K562 (cell line): ENCODE measurements at regions not wholly inside any gene's neighbourhood (a gene's known extent, or its start where the extent isn't known, plus 50 kb on each side); places are given as distances from the start of the nearest gene placed in this dataset.

ENCODE experiments used
- ATAC-seq: fragments of 200-7000 bp; cut with Tn5 transposase; 3 replicates; pipeline ENCODE4 v1.9.1; 2020; ENCODE audit warnings: moderate library complexity
- BruUV-seq: library from RNA; stranded (reverse); fragments of 400-500 nt; replicated peaks from 2 replicates; lab custom pipeline; 2021; lab: Mats Ljungman, UMichigan
- CTCF ChIA-PET: fragments of 300-600 bp; formaldehyde crosslinking; extraction: SDS; loops from one replicate; lab custom pipeline; 2021; ENCODE audit warnings: low intra/inter-chr PET ratio; lab: Yijun Ruan, JAX
- POLR2A ChIA-PET: fragments of 300-600, 350-650 bp; sonication (Branson Sonifier 250); formaldehyde crosslinking; extraction: SDS; loops from one replicate; lab custom pipeline; 2021; ENCODE audit warnings: antibody characterized with exemption, inconsistent platforms; lab: Yijun Ruan, JAX
- DNase-seq, 4 experiments: peaks; one replicate each; pipeline versions ENCODE4 v3.0.0 to v3.0.0-alpha.2; 2011 to 2018; ENCODE audit warnings: low spot score in 3 of 4, mixed read lengths in 3 of 4; ENCODE audit errors: extremely low read depth in 1 of 4
- FAIRE-seq: peaks from 2 replicates; lab custom pipeline; 2011; peaks lifted over from hg19 to GRCh38; lab: Jason Lieb, UNC
- H2AFZ ChIP-seq: 2 replicates; pipeline ENCODE4 v1.6.0; 2011; ENCODE audit warnings: low read depth, low read length, control low read depth, inconsistent platforms
- H3K27ac ChIP-seq: fragments of 200-600 bp; 3 replicates; pipeline ENCODE4 v1.8.0; 2011; ENCODE audit warnings: low read depth, mild to moderate bottlenecking, control low read depth, inconsistent platforms, low read length, moderate library complexity, mixed read lengths; ENCODE audit errors: extremely low read depth
- H3K27me3 ChIP-seq, 2 experiments: fragments of 300-600 bp in 1 of 2; 2 replicates in 1 of 2; 3 replicates in 1 of 2; pipeline versions ENCODE4 v1.6.0 to v1.8.0; 2011; ENCODE audit warnings: inconsistent platforms in 2 of 2, low read length in 2 of 2, mild to moderate bottlenecking in 1 of 2, mixed read lengths in 1 of 2, moderate library complexity in 1 of 2; ENCODE audit not compliant: control insufficient read depth in 2 of 2, insufficient read depth in 2 of 2
- H3K36me3 ChIP-seq: fragments of 300-600 bp; 3 replicates; pipeline ENCODE4 v1.8.0; 2011; ENCODE audit warnings: mild to moderate bottlenecking, low read length, inconsistent platforms; ENCODE audit not compliant: control insufficient read depth, insufficient read depth
- H3K4me1 ChIP-seq, 2 experiments: fragments of 200-600 bp in 1 of 2; replicated peaks in 1 of 2; 2 replicates in 1 of 2; 3 replicates in 1 of 2; pipeline versions ENCODE4 v1.5.1 to v1.8.0; 2011; ENCODE audit warnings: inconsistent platforms in 2 of 2, low read length in 2 of 2, mild to moderate bottlenecking in 1 of 2, mixed read lengths in 1 of 2, moderate library complexity in 1 of 2; ENCODE audit not compliant: control insufficient read depth in 2 of 2, insufficient read depth in 2 of 2
- H3K4me2 ChIP-seq: 2 replicates; pipeline ENCODE4 v1.6.1; 2011; ENCODE audit warnings: low read length, control low read depth, inconsistent platforms, mixed read lengths; ENCODE audit not compliant: insufficient read depth
- H3K4me3 ChIP-seq: fragments of 200-600 bp; sonication (generic), shearing (Covaris generic); 2 replicates; pipeline ENCODE4 v1.5.1; 2016; ENCODE audit warnings: control low read depth, inconsistent platforms
- H3K79me2 ChIP-seq: fragments of 200-600 bp; 3 replicates; pipeline ENCODE4 v1.8.0; 2011; ENCODE audit warnings: low read length, inconsistent platforms; ENCODE audit not compliant: control insufficient read depth, insufficient read depth
- H3K9ac ChIP-seq, 2 experiments: 2 replicates each; pipeline versions ENCODE4 v1.6.0 to v1.6.1; 2011; ENCODE audit warnings: low read depth in 2 of 2, low read length in 2 of 2, control low read depth in 1 of 2, inconsistent platforms in 1 of 2, mild to moderate bottlenecking in 1 of 2, mixed read lengths in 1 of 2; ENCODE audit not compliant: insufficient read depth in 1 of 2
- H3K9me1 ChIP-seq: one replicate; pipeline ENCODE4 v1.6.0; 2011; ENCODE audit warnings: inconsistent platforms, mild to moderate bottlenecking, low read length, moderate library complexity; ENCODE audit not compliant: control insufficient read depth, insufficient read depth
- H3K9me3 ChIP-seq: replicated peaks from 2 replicates; pipeline ENCODE4 v1.5.1; 2011; ENCODE audit warnings: low read depth, low read length, inconsistent platforms; ENCODE audit not compliant: control insufficient read depth, insufficient read depth
- H4K20me1 ChIP-seq: replicated peaks from 2 replicates; pipeline ENCODE4 v1.6.1; 2011; ENCODE audit warnings: low read length, inconsistent platforms, mixed read lengths; ENCODE audit not compliant: control insufficient read depth, insufficient read depth
- ASH1L ChIP-seq: fragments of 450-650 bp; IDR thresholded peaks from 2 replicates; pipeline ENCODE4 v1.6.1; 2018; ENCODE audit warnings: borderline replicate concordance, mild to moderate bottlenecking, low read depth; ENCODE audit not compliant: partially characterized antibody
- DDX20 ChIP-seq: fragments of 450-650 bp; IDR thresholded peaks from 2 replicates; pipeline ENCODE4 v1.6.1; 2016; ENCODE audit warnings: missing genetic modification characterization, low read depth, mild to moderate bottlenecking, missing compliant biosample characterization, moderate library complexity
- DNMT1 ChIP-seq: fragments of 450-650 bp; IDR thresholded peaks from 2 replicates; pipeline ENCODE4 v1.6.1; 2016; ENCODE audit warnings: antibody characterized with exemption, mild to moderate bottlenecking
- EZH2 ChIP-seq: IDR thresholded peaks from 2 replicates; pipeline ENCODE4 v1.6.1; 2012; ENCODE audit warnings: low read depth, mild to moderate bottlenecking, inconsistent platforms, low read length, borderline replicate concordance
- MAFG ChIP-seq: fragments of 450-650 bp; conservative IDR thresholded peaks from 2 replicates; pipeline ENCODE4 v1.6.1; 2016; ENCODE audit warnings: missing genetic modification characterization, missing compliant biosample characterization
- MTF1 ChIP-seq: fragments of 250-450 bp; sonication (Bioruptor Pico); IDR thresholded peaks from 2 replicates; pipeline ENCODE4 v1.9.0; 2021; ENCODE audit warnings: moderate library complexity, mild to moderate bottlenecking, inconsistent platforms, borderline replicate concordance
- PURB ChIP-seq: sonication (generic); formaldehyde crosslinking; IDR thresholded peaks from 2 replicates; pipeline ENCODE4 v1.9.0; 2021; ENCODE audit warnings: low read depth, mild to moderate bottlenecking, missing genetic modification reagents
- SP1 ChIP-seq: sonication (generic); formaldehyde crosslinking; IDR thresholded peaks from 2 replicates; pipeline ENCODE4 v1.8.1; 2022; ENCODE audit warnings: mild to moderate bottlenecking, missing genetic modification reagents
- TRIM28 ChIP-seq: fragments of 450-650 bp; IDR thresholded peaks from 2 replicates; pipeline ENCODE4 v1.6.1; 2017
- ZNF143 ChIP-seq: sonication (generic); formaldehyde crosslinking; IDR thresholded peaks from 2 replicates; pipeline ENCODE4 v1.9.0; 2022; ENCODE audit warnings: mild to moderate bottlenecking, missing genetic modification reagents
- ZNF75A ChIP-seq: fragments of 450-650 bp; formaldehyde crosslinking; IDR thresholded peaks from 2 replicates; pipeline ENCODE4 v1.4.0; 2020; ENCODE audit warnings: mild to moderate bottlenecking
- WGBS: fragments of 100-300 bp; shearing (Covaris generic); methylation state at CpG from one replicate; pipeline ENCODE4 v1.1.6; 2016; ENCODE audit warnings: low coverage, mixed read lengths; ENCODE audit not compliant: insufficient coverage; ENCODE audit errors: missing lambda C conversion rate; 5-methylcytosine and 5-hydroxymethylcytosine counted together
- in situ Hi-C: fragments of 300-500 bp; cut with MboI; formaldehyde crosslinking; loops from 4 replicates; pipeline ENCODE4 v1.15.0; 2018; ENCODE audit warnings: inconsistent platforms, mixed read lengths
- intact Hi-C: fragments of 100-400 bp; cut with micrococcal nuclease; formaldehyde crosslinking; loops from 2 replicates; pipeline ENCODE4 v1.14.2; 2022
- TF ChIP-seq, protein P1 (sequence below): fragments of 450-650 bp; IDR thresholded peaks from 2 replicates; pipeline ENCODE4 v1.6.1; 2016; ENCODE audit warnings: missing biosample characterization, missing genetic modification characterization
- TF ChIP-seq, protein P2 (sequence below): IDR thresholded peaks from 3 replicates; pipeline ENCODE4 v1.6.1; 2011; ENCODE audit warnings: borderline replicate concordance, mild to moderate bottlenecking, moderate library complexity; ENCODE audit not compliant: insufficient read length; ENCODE audit errors: extremely low read depth
- TF ChIP-seq, protein P3 (sequence below): fragments of 450-650 bp; formaldehyde crosslinking; IDR thresholded peaks from 2 replicates; pipeline ENCODE4 v1.4.0; 2020; ENCODE audit warnings: mild to moderate bottlenecking, mixed read lengths
- TF ChIP-seq, protein P4 (sequence below): sonication (generic); formaldehyde crosslinking; IDR thresholded peaks from 2 replicates; pipeline ENCODE4 v1.8.0; 2022; ENCODE audit warnings: missing genetic modification reagents, mild to moderate bottlenecking, borderline replicate concordance
- TF ChIP-seq, protein P5 (sequence below), 2 experiments: fragments of 450-650 bp; IDR thresholded peaks; 2 replicates each; pipeline ENCODE4 v1.6.1; 2016

DNA sequence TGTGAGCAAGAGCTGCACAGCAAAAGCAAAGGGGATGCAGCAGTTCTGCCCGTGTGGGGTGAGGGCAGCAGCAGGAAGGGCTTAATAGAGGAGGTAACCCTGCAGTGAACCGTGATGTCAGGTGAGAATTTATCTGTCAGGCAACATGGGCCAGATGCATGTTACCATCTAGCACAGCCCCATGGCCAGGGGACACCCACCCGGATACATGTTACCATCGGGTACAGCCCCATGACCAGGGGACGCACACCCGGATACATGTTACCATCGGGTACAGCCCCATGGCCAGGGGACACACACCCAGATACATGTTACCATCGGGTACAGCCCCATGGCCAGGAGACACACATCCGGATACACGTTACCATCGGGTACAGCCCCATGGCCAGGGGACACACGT lies 99.4 kb downstream of the RBFOX3 start:
- Histone ChIP-seq H3K4me3 (no peak overlapping the region), H2AFZ (no peak overlapping the region), H3K9me1 (no peaks in the 10 kb centered on the region), H3K27ac (no peak overlapping the region), H3K27me3 (peaks cover 13 to 84% of the 10 kb centered on the region in 2 experiments; a peak in 4 of 5 replicates), H3K79me2 (no peaks in the 10 kb centered on the region), H3K9me3 (no peaks in the 10 kb centered on the region), H3K36me3 (no peaks in the 10 kb centered on the region), H3K4me2 (no peak overlapping the region), H3K9ac (no peak overlapping the region), H4K20me1 (0 out of 2 replicates have a peak, but pooled peaks cover 11% of the 10 kb centered on the region), H3K4me1 (no peaks in the 10 kb centered on the region; a peak in 2 of 5 replicates)
- POLR2A ChIA-PET = no interaction called here
- in situ Hi-C loops (no loop called here), intact Hi-C loops (no loop called here)
- DNase-seq (no peak), FAIRE-seq (no peak), ATAC-seq (no peak)
- WGBS = 7% methylated on average over 12 of the region's 12 CpGs
- CTCF ChIA-PET = no interaction called here
- no TSS peak for BruUV-seq
- TF ChIP-seq, protein P1, sequence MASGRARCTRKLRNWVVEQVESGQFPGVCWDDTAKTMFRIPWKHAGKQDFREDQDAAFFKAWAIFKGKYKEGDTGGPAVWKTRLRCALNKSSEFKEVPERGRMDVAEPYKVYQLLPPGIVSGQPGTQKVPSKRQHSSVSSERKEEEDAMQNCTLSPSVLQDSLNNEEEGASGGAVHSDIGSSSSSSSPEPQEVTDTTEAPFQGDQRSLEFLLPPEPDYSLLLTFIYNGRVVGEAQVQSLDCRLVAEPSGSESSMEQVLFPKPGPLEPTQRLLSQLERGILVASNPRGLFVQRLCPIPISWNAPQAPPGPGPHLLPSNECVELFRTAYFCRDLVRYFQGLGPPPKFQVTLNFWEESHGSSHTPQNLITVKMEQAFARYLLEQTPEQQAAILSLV = no peak
- TF ChIP-seq ZNF75A (no peak), EZH2 (no peak), DNMT1 (no peak), TRIM28 (no peak), DDX20 (no peak), MAFG (tag) (no peak), ZNF143 (CRISPR knock-in tag) (no peak), PURB (CRISPR knock-in tag) (no peak), ASH1L (no peak), SP1 (no peak), MTF1 (CRISPR knock-in tag) (no peak)
- TF ChIP-seq, protein P2, sequence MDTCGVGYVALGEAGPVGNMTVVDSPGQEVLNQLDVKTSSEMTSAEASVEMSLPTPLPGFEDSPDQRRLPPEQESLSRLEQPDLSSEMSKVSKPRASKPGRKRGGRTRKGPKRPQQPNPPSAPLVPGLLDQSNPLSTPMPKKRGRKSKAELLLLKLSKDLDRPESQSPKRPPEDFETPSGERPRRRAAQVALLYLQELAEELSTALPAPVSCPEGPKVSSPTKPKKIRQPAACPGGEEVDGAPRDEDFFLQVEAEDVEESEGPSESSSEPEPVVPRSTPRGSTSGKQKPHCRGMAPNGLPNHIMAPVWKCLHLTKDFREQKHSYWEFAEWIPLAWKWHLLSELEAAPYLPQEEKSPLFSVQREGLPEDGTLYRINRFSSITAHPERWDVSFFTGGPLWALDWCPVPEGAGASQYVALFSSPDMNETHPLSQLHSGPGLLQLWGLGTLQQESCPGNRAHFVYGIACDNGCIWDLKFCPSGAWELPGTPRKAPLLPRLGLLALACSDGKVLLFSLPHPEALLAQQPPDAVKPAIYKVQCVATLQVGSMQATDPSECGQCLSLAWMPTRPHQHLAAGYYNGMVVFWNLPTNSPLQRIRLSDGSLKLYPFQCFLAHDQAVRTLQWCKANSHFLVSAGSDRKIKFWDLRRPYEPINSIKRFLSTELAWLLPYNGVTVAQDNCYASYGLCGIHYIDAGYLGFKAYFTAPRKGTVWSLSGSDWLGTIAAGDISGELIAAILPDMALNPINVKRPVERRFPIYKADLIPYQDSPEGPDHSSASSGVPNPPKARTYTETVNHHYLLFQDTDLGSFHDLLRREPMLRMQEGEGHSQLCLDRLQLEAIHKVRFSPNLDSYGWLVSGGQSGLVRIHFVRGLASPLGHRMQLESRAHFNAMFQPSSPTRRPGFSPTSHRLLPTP = no peak
- TF ChIP-seq, protein P3, sequence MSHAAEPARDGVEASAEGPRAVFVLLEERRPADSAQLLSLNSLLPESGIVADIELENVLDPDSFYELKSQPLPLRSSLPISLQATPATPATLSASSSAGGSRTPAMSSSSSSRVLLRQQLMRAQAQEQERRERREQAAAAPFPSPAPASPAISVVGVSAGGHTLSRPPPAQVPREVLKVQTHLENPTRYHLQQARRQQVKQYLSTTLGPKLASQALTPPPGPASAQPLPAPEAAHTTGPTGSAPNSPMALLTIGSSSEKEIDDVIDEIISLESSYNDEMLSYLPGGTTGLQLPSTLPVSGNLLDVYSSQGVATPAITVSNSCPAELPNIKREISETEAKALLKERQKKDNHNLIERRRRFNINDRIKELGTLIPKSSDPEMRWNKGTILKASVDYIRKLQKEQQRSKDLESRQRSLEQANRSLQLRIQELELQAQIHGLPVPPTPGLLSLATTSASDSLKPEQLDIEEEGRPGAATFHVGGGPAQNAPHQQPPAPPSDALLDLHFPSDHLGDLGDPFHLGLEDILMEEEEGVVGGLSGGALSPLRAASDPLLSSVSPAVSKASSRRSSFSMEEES (CRISPR knock-in tag) = no peak
- TF ChIP-seq, protein P4, sequence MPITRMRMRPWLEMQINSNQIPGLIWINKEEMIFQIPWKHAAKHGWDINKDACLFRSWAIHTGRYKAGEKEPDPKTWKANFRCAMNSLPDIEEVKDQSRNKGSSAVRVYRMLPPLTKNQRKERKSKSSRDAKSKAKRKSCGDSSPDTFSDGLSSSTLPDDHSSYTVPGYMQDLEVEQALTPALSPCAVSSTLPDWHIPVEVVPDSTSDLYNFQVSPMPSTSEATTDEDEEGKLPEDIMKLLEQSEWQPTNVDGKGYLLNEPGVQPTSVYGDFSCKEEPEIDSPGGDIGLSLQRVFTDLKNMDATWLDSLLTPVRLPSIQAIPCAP (CRISPR knock-in tag) = no peak
- TF ChIP-seq, protein P5, sequence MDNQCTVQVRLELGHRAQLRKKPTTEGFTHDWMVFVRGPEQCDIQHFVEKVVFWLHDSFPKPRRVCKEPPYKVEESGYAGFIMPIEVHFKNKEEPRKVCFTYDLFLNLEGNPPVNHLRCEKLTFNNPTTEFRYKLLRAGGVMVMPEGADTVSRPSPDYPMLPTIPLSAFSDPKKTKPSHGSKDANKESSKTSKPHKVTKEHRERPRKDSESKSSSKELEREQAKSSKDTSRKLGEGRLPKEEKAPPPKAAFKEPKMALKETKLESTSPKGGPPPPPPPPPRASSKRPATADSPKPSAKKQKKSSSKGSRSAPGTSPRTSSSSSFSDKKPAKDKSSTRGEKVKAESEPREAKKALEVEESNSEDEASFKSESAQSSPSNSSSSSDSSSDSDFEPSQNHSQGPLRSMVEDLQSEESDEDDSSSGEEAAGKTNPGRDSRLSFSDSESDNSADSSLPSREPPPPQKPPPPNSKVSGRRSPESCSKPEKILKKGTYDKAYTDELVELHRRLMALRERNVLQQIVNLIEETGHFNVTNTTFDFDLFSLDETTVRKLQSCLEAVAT (IDR thresholded peaks at IDR 0.05) = no peak
